ENCODE measurements at regions not wholly inside any gene's neighbourhood (a gene's known extent, or its start where the extent isn't known, plus 50 kb on each side); places are given as distances from the start of the nearest gene placed in this dataset.

DNA sequence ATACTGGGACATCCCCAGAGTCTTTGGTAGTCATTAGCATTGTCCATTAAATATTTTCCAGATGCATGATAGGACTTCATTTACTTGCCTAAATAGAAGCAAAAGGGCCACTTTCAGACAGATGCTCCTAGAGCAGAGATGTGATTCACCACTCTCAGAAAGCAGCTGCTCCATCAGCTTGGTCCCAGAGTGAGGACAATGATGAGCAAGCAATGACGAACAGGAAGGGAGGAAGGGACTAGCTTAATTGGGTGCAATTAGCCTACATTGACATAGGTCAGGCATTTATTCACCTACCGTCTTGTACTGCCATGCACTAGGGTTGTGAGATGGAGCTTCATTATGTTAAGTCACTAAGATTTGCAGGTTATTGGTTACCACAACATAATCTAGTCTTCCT, 85.1 kb upstream of the PLXNA2 start:
- Histone ChIP-seq H3K9ac (ENCODE audit: low read depth, low read length) (no peak overlapping the region), H3K9me3 (ENCODE audit: control insufficient read depth, insufficient read depth, low read length) (no peaks in the 10 kb centered on the region), H3K36me3 (ENCODE audit: control insufficient read depth, insufficient read depth, low read length) (no peaks in the 10 kb centered on the region), H3K4me1 (ENCODE audit: control insufficient read depth, insufficient read depth, low read length) (no peaks in the 10 kb centered on the region), H3K4me3 (ENCODE audit: low read depth, low read length) (no peak overlapping the region), H3K27me3 (ENCODE audit: control insufficient read depth, insufficient read depth, low read length) (no peaks in the 10 kb centered on the region)

- H3K27me3 ChIP-seq (ENCODE audit: control insufficient read depth, insufficient read depth, low read length) = no peaks in the 10 kb centered on the region
- no peaks in the 10 kb centered on the region for H3K9me3 ChIP-seq (ENCODE audit: control insufficient read depth, insufficient read depth, low read length)
- H3K9ac ChIP-seq (ENCODE audit: low read depth, low read length) = no peak overlapping the region
- H3K4me3 ChIP-seq (ENCODE audit: low read depth, low read length) = no peak overlapping the region
- H3K4me1 ChIP-seq (ENCODE audit: control insufficient read depth, insufficient read depth, low read length) = no peaks in the 10 kb centered on the region
- H3K36me3 ChIP-seq (ENCODE audit: control insufficient read depth, insufficient read depth, low read length) = no peaks in the 10 kb centered on the region
Observed at GRCh38 chr1:208332036-208332773, 88.0 kb upstream of the PLXNA2 start.

DNA sequence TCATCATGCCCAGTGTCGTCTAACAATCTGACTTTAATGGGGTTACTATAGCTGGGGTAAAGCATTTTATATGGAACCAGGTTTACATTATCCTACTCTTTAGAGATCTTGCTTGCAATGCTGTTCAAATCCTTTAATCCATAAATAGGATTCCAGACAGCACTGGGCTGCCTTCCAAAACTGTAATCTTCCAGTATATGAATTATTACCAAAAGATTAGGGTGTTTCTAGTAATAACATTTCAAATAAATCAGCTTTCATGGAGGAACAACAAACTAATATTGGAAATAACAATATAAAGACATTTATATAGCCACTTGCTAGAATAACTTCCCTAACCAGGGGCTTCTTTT, 88.6 kb upstream of the PLXNA2 start:
- H3K9ac ChIP-seq (ENCODE audit: low read depth, low read length) = no peak overlapping the region
- H3K4me3 ChIP-seq (ENCODE audit: low read depth, low read length) = no peak overlapping the region
- H3K27me3 ChIP-seq (ENCODE audit: control insufficient read depth, insufficient read depth, low read length) = no peaks in the 10 kb centered on the region
- H3K36me3 ChIP-seq (ENCODE audit: control insufficient read depth, insufficient read depth, low read length) = no peaks in the 10 kb centered on the region
- H3K9me3 ChIP-seq (ENCODE audit: control insufficient read depth, insufficient read depth, low read length) = no peaks in the 10 kb centered on the region
- no peaks in the 10 kb centered on the region for H3K4me1 ChIP-seq (ENCODE audit: control insufficient read depth, insufficient read depth, low read length)

GRCh38 chr1:208333676-208334075, 89.5 kb upstream of the PLXNA2 start:
- Histone ChIP-seq H3K36me3 (ENCODE audit: control insufficient read depth, insufficient read depth, low read length) (no peaks in the 10 kb centered on the region), H3K27me3 (ENCODE audit: control insufficient read depth, insufficient read depth, low read length) (no peaks in the 10 kb centered on the region), H3K4me3 (ENCODE audit: low read depth, low read length) (no peak overlapping the region), H3K9ac (ENCODE audit: low read depth, low read length) (no peak overlapping the region), H3K4me1 (ENCODE audit: control insufficient read depth, insufficient read depth, low read length) (no peaks in the 10 kb centered on the region), H3K9me3 (ENCODE audit: control insufficient read depth, insufficient read depth, low read length) (no peaks in the 10 kb centered on the region)

GRCh38 chr1:208335371-208336136, 91.4 kb upstream of the PLXNA2 start:
- no peaks in the 10 kb centered on the region for H3K4me1 ChIP-seq (ENCODE audit: control insufficient read depth, insufficient read depth, low read length)
- H3K36me3 ChIP-seq (ENCODE audit: control insufficient read depth, insufficient read depth, low read length) = no peaks in the 10 kb centered on the region
- no peak overlapping the region for H3K4me3 ChIP-seq (ENCODE audit: low read depth, low read length)
- H3K9ac ChIP-seq (ENCODE audit: low read depth, low read length) = no peak overlapping the region
- H3K27me3 ChIP-seq (ENCODE audit: control insufficient read depth, insufficient read depth, low read length) = no peaks in the 10 kb centered on the region
- H3K9me3 ChIP-seq (ENCODE audit: control insufficient read depth, insufficient read depth, low read length) = no peaks in the 10 kb centered on the region

- no peaks in the 10 kb centered on the region for H3K9me3 ChIP-seq (ENCODE audit: control insufficient read depth, insufficient read depth, low read length)
- no peaks in the 10 kb centered on the region for H3K27me3 ChIP-seq (ENCODE audit: control insufficient read depth, insufficient read depth, low read length)
- no peak overlapping the region for H3K4me3 ChIP-seq (ENCODE audit: low read depth, low read length)
- H3K9ac ChIP-seq (ENCODE audit: low read depth, low read length) = no peak overlapping the region
- no peaks in the 10 kb centered on the region for H3K36me3 ChIP-seq (ENCODE audit: control insufficient read depth, insufficient read depth, low read length)
- no peaks in the 10 kb centered on the region for H3K4me1 ChIP-seq (ENCODE audit: control insufficient read depth, insufficient read depth, low read length)
Observed at GRCh38 chr1:208336137-208336518, 91.9 kb upstream of the PLXNA2 start.

- Histone ChIP-seq H3K9me3 (ENCODE audit: control insufficient read depth, insufficient read depth, low read length) (no peaks in the 10 kb centered on the region), H3K27me3 (ENCODE audit: control insufficient read depth, insufficient read depth, low read length) (no peaks in the 10 kb centered on the region), H3K4me3 (ENCODE audit: low read depth, low read length) (no peak overlapping the region), H3K36me3 (ENCODE audit: control insufficient read depth, insufficient read depth, low read length) (no peaks in the 10 kb centered on the region), H3K9ac (ENCODE audit: low read depth, low read length) (no peak overlapping the region), H3K4me1 (ENCODE audit: control insufficient read depth, insufficient read depth, low read length) (no peaks in the 10 kb centered on the region)
Observed at GRCh38 chr1:208339911-208340310, 95.7 kb upstream of the PLXNA2 start.

DNA sequence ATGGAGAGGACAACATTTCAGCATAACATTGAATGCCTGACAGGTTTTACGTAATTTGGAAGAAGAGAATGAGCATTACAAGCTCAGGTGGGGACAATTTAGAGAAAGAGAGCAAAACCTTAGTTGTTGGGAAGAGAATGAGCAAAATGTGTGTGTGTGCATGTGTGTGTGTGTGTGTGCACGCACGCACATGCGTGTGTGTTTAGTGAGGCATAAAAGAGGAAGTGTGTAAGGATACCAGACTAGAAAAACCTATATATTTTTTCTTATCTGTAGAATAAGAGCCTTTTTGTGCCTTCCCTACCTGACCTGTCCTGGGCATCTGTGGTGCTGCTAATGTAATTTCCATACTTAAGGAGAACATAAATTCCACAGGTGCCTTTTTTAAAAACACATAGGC, 99.0 kb upstream of the PLXNA2 start:
- H3K4me1 ChIP-seq (ENCODE audit: control insufficient read depth, insufficient read depth, low read length) = no peaks in the 10 kb centered on the region
- no peaks in the 10 kb centered on the region for H3K27me3 ChIP-seq (ENCODE audit: control insufficient read depth, insufficient read depth, low read length)
- no peaks in the 10 kb centered on the region for H3K9me3 ChIP-seq (ENCODE audit: control insufficient read depth, insufficient read depth, low read length)
- no peaks in the 10 kb centered on the region for H3K36me3 ChIP-seq (ENCODE audit: control insufficient read depth, insufficient read depth, low read length)
- no peak overlapping the region for H3K4me3 ChIP-seq (ENCODE audit: low read depth, low read length)
- no peak overlapping the region for H3K9ac ChIP-seq (ENCODE audit: low read depth, low read length)

DNA sequence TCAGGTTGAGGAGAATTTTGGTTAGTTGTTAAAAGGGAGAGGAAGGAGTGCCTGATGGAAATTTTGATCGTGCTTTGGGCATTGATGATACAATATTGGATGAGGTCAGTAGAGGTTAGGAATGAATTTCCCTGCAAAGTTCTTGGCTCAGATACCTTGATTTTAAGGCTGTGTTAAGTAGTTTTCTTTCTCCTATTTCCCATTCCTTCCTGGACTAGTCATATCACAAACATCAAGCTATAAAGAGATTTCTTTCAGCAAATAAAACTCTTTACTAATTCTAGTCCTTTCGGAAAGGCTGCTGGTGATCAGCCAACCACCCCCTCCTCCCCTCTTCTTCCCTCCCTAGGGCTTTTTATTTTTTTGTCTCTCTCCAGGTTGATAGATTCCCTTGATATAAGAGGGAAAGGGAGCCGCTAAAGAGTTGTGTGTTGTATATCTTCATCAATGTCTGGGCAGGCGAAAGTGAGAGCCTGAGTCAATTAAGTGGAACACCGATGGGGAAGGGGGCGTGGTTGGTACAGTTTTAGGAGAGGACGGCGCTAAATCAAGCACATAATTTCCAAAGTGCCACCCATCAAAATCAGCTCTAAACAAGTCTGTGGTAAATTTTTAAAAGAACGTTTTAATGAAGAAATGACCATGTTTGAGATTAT, 100.1 kb upstream of the PLXNA2 start:
- Histone ChIP-seq H3K36me3 (ENCODE audit: control insufficient read depth, insufficient read depth, low read length) (no peaks in the 10 kb centered on the region), H3K9me3 (ENCODE audit: control insufficient read depth, insufficient read depth, low read length) (no peaks in the 10 kb centered on the region), H3K9ac (ENCODE audit: low read depth, low read length) (no peak overlapping the region), H3K4me1 (ENCODE audit: control insufficient read depth, insufficient read depth, low read length) (no peaks in the 10 kb centered on the region), H3K27me3 (ENCODE audit: control insufficient read depth, insufficient read depth, low read length) (no peaks in the 10 kb centered on the region), H3K4me3 (ENCODE audit: low read depth, low read length) (no peak overlapping the region)

GRCh38 chr1:208347191-208347590, 103.0 kb upstream of the PLXNA2 start:
- Histone ChIP-seq H3K4me1 (ENCODE audit: control insufficient read depth, insufficient read depth, low read length) (no peaks in the 10 kb centered on the region), H3K4me3 (ENCODE audit: low read depth, low read length) (no peak overlapping the region), H3K9ac (ENCODE audit: low read depth, low read length) (no peak overlapping the region), H3K36me3 (ENCODE audit: control insufficient read depth, insufficient read depth, low read length) (no peaks in the 10 kb centered on the region), H3K27me3 (ENCODE audit: control insufficient read depth, insufficient read depth, low read length) (no peaks in the 10 kb centered on the region), H3K9me3 (ENCODE audit: control insufficient read depth, insufficient read depth, low read length) (no peaks in the 10 kb centered on the region)

DNA sequence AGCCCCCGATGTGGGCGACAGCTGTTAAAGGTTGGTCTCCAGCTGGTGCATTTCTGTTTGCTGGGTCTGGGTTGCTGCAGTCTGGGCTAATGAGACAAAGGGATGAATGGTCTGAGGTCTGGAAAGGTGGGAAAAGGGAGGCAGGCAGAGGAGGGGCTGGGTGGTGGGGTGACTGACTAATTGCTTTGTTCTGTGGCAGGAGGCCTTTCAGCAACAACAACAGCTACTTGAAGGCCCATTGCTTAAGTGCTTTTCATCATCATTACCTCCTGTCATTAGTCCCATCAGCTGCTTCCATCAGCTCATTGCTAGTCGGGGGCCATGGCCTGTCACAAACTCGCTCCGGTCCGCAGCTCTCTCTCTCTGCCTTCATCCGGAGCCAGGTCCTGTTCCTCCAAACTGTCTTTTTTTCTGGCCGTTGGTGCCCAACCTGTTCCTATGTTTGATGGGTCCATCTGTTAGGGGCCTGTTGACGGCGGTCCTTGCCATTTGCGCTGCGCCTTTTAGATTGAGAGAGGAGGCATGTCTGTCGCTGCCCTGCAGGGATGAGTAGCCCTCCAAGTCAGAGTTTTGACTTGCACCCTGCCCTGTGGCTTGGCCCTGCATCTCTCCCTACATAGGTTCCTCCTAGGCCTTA, 105.6 kb upstream of the PLXNA2 start:
- Histone ChIP-seq H3K9me3 (ENCODE audit: control insufficient read depth, insufficient read depth, low read length) (no peaks in the 10 kb centered on the region), H3K27me3 (ENCODE audit: control insufficient read depth, insufficient read depth, low read length) (no peaks in the 10 kb centered on the region), H3K4me1 (ENCODE audit: control insufficient read depth, insufficient read depth, low read length) (peaks cover 4% of the 10 kb centered on the region), H3K9ac (ENCODE audit: low read depth, low read length) (no peak overlapping the region), H3K4me3 (ENCODE audit: low read depth, low read length) (no peak overlapping the region), H3K36me3 (ENCODE audit: control insufficient read depth, insufficient read depth, low read length) (no peaks in the 10 kb centered on the region)
